SK-N-SH treated with all-trans-retinoic acid at 6 μM for 48 hours (cell line): ENCODE measurements at regions not wholly inside any gene's neighbourhood (a gene's known extent, or its start where the extent isn't known, plus 50 kb on each side); places are given as distances from the start of the nearest gene placed in this dataset.

Experiments used
- ATAC-seq: fragments of 200-7000 bp; cut with Tn5 transposase; 3 replicates; pipeline ENCODE4 v1.9.1; 2020; ENCODE audit warnings: mild to moderate bottlenecking, moderate library complexity
- ARNTL ChIP-seq: fragments of 450-650 bp; formaldehyde crosslinking; IDR thresholded peaks from 2 replicates; pipeline ENCODE4 v1.5.0; 2020; ENCODE audit warnings: low read depth, mild to moderate bottlenecking, moderate library complexity, borderline replicate concordance
- BACH2 ChIP-seq: fragments of 250-450 bp; sonication (Bioruptor Pico); IDR thresholded peaks from 2 replicates; pipeline ENCODE4 v1.9.0; 2021; ENCODE audit warnings: mild to moderate bottlenecking, borderline replicate concordance
- CSDC2 ChIP-seq: fragments of 250-450 bp; sonication (Bioruptor Pico); IDR thresholded peaks from 2 replicates; pipeline ENCODE4 v1.5.0; 2020; ENCODE audit warnings: mild to moderate bottlenecking, moderate library complexity
- ESRRG ChIP-seq: fragments of 250-450 bp; sonication (Bioruptor Pico); IDR thresholded peaks from 2 replicates; pipeline ENCODE4 v1.6.1; 2021; ENCODE audit warnings: mild to moderate bottlenecking
- GLIS3 ChIP-seq: fragments of 250-450 bp; sonication (Bioruptor Pico); IDR thresholded peaks from 2 replicates; pipeline ENCODE4 v1.5.0; 2020; ENCODE audit warnings: mild to moderate bottlenecking, moderate library complexity
- ISL1 ChIP-seq: fragments of 250-450 bp; sonication (Bioruptor Pico); IDR thresholded peaks from 2 replicates; pipeline ENCODE4 v2.1.2; 2022; ENCODE audit warnings: mild to moderate bottlenecking, moderate library complexity
- OSR1 ChIP-seq: fragments of 250-450 bp; sonication (Bioruptor Pico); IDR thresholded peaks from 2 replicates; pipeline ENCODE4 v1.8.0; 2022; ENCODE audit warnings: moderate library complexity, mild to moderate bottlenecking, inconsistent platforms
- PPARA ChIP-seq: fragments of 250-450 bp; sonication (Bioruptor Pico); IDR thresholded peaks from 2 replicates; pipeline ENCODE4 v1.5.0; 2020; ENCODE audit warnings: mild to moderate bottlenecking, borderline replicate concordance
- RARB ChIP-seq: fragments of 250-450 bp; sonication (Bioruptor Pico); IDR thresholded peaks from 2 replicates; pipeline ENCODE4 v1.8.0; 2021; ENCODE audit warnings: mild to moderate bottlenecking, moderate library complexity
- SNAI2 ChIP-seq: fragments of 250-450 bp; sonication (Bioruptor Pico); IDR thresholded peaks from 2 replicates; pipeline ENCODE4 v1.5.0; 2020; ENCODE audit warnings: mild to moderate bottlenecking, moderate library complexity
- TCF4 ChIP-seq: fragments of 250-450 bp; sonication (Bioruptor Pico); IDR thresholded peaks from 2 replicates; pipeline ENCODE4 v1.8.0; 2021; ENCODE audit warnings: mild to moderate bottlenecking, moderate library complexity, borderline replicate concordance
- TOX ChIP-seq: fragments of 250-450 bp; sonication (Bioruptor Pico); IDR thresholded peaks from 2 replicates; pipeline ENCODE4 v1.8.0; 2021; ENCODE audit warnings: mild to moderate bottlenecking, moderate library complexity, borderline replicate concordance
- ZC3H10 ChIP-seq: fragments of 250-450 bp; sonication (Bioruptor Pico); IDR thresholded peaks from 2 replicates; pipeline ENCODE4 v1.5.1; 2021; ENCODE audit warnings: mild to moderate bottlenecking, moderate library complexity
- ZFP3 ChIP-seq: fragments of 250-450 bp; sonication (Bioruptor Pico); IDR thresholded peaks from 2 replicates; pipeline ENCODE4 v1.5.0; 2020; ENCODE audit warnings: mild to moderate bottlenecking, moderate library complexity
- ZFP30 ChIP-seq: fragments of 450-650 bp; formaldehyde crosslinking; IDR thresholded peaks from 2 replicates; pipeline ENCODE4 v1.5.0; 2022; ENCODE audit warnings: mild to moderate bottlenecking, moderate library complexity
- ZNF565 ChIP-seq: fragments of 450-650 bp; formaldehyde crosslinking; conservative IDR thresholded peaks from 2 replicates; pipeline ENCODE4 v1.5.0; 2020; ENCODE audit warnings: low read depth, mild to moderate bottlenecking, moderate library complexity
- ZNF70 ChIP-seq: fragments of 450-650 bp; formaldehyde crosslinking; IDR thresholded peaks from 2 replicates; pipeline ENCODE4 v1.5.0; 2020; ENCODE audit warnings: mild to moderate bottlenecking, moderate library complexity
- ZNF8 ChIP-seq: fragments of 450-650 bp; formaldehyde crosslinking; IDR thresholded peaks from 2 replicates; pipeline ENCODE4 v1.5.0; 2020; ENCODE audit warnings: mild to moderate bottlenecking, moderate library complexity
- TF ChIP-seq, protein P1 (sequence below): fragments of 250-450 bp; sonication (Bioruptor Pico); IDR thresholded peaks from 2 replicates; pipeline ENCODE4 v1.5.1; 2021; ENCODE audit warnings: mild to moderate bottlenecking, moderate library complexity
- TF ChIP-seq, protein P2 (sequence below): fragments of 250-450 bp; sonication (Bioruptor Pico); IDR thresholded peaks from 2 replicates; pipeline ENCODE4 v1.8.0; 2020; ENCODE audit warnings: mild to moderate bottlenecking, moderate library complexity, borderline replicate concordance
- TF ChIP-seq, protein P3 (sequence below): fragments of 250-450 bp; sonication (Bioruptor Pico); IDR thresholded peaks from 2 replicates; pipeline ENCODE4 v1.5.1; 2020; ENCODE audit warnings: low read depth, mild to moderate bottlenecking, moderate library complexity
- TF ChIP-seq, protein P4 (sequence below): fragments of 250-450 bp; sonication (Bioruptor Pico); IDR thresholded peaks from 2 replicates; pipeline ENCODE4 v1.5.0; 2020; ENCODE audit warnings: mild to moderate bottlenecking, moderate library complexity

DNA sequence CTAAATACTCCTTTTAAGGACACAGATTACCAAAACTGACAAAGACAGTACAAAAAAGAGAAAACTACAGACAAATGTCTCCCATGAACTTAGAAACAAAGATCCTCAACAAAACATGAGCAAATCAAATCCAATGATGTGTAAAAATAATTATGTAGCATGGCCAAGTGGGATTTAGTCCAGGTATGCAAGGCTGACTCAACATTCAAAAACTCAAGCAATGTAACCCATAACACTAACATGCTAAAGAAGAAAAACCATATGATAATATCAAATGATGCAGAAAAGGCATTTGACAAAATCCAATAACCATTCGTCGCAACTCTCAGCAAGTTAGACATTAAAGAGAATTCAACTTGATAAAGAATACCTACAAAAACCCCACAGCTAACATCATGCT lies 239.0 kb upstream of the KLHL29 start:
- ATAC-seq = no peak
- TF ChIP-seq TCF4 (CRISPR knock-in tag) (no peak), GLIS3 (CRISPR knock-in tag) (no peak), BACH2 (no peak), ZNF565 (no peak), TOX (CRISPR knock-in tag) (no peak)

DNA sequence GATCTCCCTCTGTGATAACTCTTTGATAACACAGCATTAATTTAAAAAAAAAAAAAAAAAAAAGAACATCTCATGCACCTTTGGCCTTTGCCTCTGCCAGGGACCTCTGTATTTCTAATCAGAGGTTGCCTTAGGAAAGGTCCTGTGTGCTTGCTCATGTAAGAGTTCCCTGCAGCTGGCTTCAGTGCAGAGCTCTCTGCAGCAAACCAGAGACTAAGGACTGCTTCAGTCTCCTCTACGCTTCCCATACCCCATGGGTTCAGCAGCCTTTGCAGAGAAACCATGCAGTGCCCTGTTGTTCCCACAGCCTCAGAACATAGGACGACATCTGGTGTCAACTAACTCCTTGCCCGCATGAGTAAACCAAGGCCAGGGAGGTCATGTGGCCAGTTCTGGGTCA lies 236.6 kb upstream of the KLHL29 start:
- TF ChIP-seq ZFP3 (no peak), ZFP30 (CRISPR knock-in tag) (no peak), BACH2 (no peak), RARB (CRISPR knock-in tag) (no peak), ZC3H10 (CRISPR knock-in tag) (no peak), ZNF70 (CRISPR knock-in tag) (no peak), ESRRG (CRISPR knock-in tag) (no peak), SNAI2 (CRISPR knock-in tag) (no peak), ISL1 (no peak), GLIS3 (CRISPR knock-in tag) (no peak), CSDC2 (CRISPR knock-in tag) (no peak), TCF4 (CRISPR knock-in tag) (no peak), OSR1 (CRISPR knock-in tag) (no peak)
- TF ChIP-seq, protein P1, sequence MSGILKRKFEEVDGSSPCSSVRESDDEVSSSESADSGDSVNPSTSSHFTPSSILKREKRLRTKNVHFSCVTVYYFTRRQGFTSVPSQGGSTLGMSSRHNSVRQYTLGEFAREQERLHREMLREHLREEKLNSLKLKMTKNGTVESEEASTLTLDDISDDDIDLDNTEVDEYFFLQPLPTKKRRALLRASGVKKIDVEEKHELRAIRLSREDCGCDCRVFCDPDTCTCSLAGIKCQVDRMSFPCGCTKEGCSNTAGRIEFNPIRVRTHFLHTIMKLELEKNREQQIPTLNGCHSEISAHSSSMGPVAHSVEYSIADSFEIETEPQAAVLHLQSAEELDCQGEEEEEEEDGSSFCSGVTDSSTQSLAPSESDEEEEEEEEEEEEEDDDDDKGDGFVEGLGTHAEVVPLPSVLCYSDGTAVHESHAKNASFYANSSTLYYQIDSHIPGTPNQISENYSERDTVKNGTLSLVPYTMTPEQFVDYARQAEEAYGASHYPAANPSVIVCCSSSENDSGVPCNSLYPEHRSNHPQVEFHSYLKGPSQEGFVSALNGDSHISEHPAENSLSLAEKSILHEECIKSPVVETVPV (CRISPR knock-in tag) = no peak
- TF ChIP-seq, protein P2, sequence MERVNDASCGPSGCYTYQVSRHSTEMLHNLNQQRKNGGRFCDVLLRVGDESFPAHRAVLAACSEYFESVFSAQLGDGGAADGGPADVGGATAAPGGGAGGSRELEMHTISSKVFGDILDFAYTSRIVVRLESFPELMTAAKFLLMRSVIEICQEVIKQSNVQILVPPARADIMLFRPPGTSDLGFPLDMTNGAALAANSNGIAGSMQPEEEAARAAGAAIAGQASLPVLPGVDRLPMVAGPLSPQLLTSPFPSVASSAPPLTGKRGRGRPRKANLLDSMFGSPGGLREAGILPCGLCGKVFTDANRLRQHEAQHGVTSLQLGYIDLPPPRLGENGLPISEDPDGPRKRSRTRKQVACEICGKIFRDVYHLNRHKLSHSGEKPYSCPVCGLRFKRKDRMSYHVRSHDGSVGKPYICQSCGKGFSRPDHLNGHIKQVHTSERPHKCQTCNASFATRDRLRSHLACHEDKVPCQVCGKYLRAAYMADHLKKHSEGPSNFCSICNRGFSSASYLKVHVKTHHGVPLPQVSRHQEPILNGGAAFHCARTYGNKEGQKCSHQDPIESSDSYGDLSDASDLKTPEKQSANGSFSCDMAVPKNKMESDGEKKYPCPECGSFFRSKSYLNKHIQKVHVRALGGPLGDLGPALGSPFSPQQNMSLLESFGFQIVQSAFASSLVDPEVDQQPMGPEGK = no peak
- TF ChIP-seq, protein P3, sequence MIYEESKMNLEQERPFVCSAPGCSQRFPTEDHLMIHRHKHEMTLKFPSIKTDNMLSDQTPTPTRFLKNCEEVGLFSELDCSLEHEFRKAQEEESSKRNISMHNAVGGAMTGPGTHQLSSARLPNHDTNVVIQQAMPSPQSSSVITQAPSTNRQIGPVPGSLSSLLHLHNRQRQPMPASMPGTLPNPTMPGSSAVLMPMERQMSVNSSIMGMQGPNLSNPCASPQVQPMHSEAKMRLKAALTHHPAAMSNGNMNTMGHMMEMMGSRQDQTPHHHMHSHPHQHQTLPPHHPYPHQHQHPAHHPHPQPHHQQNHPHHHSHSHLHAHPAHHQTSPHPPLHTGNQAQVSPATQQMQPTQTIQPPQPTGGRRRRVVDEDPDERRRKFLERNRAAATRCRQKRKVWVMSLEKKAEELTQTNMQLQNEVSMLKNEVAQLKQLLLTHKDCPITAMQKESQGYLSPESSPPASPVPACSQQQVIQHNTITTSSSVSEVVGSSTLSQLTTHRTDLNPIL = no peak
- ATAC-seq = no peak

DNA sequence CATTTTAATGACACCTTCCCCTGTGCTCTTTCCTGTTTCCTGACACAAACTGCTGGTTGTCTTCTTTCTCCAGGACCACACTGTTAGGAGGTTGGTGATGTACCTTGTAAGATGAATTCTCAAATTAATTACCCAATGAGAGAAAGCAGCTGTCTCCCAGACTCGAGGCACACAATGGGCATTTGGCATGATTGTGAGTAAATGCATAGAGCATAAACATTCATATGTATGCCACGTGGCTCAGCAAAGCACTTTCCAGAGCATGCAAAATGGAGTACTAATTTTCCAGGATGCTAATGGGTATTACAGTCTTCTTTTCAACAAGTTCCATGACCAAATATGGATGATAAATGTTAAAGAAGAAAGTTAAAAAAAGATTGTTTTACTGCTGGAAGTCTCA lies 235.2 kb upstream of the KLHL29 start:
- TF ChIP-seq, protein P3 = no peak
- TF ChIP-seq, protein P2 = no peak
- no peak for TF ChIP-seq ZNF8 (CRISPR knock-in tag)
- no peak for TF ChIP-seq ZNF565
- TF ChIP-seq OSR1 (CRISPR knock-in tag) = no peak
- no peak for TF ChIP-seq ARNTL
- TF ChIP-seq, all 23 proteins: peak for 0
- no peak for ATAC-seq

DNA sequence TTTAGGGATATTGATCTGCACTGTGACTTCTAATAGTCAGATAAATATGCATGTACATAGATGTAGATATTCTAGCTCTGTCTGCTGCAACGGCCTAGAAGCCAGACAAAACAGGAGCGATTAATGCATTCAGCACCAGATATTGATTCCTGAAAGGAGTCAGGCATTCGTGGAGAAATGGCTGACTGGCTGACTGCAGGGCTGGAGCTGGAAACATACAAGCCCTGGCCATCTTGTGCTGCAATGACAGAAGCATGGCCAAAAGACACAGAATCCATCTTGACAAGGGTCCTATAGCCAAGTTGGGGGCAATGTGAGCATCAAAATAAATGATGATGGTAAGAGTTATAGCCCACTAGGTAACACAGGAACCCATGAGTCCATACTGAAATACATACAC lies 231.5 kb upstream of the KLHL29 start:
- TF ChIP-seq TOX (CRISPR knock-in tag) (no peak), PPARA (CRISPR knock-in tag) (no peak), ZNF8 (CRISPR knock-in tag) (no peak), BACH2 (no peak), ARNTL (no peak)
- TF ChIP-seq, protein P4, sequence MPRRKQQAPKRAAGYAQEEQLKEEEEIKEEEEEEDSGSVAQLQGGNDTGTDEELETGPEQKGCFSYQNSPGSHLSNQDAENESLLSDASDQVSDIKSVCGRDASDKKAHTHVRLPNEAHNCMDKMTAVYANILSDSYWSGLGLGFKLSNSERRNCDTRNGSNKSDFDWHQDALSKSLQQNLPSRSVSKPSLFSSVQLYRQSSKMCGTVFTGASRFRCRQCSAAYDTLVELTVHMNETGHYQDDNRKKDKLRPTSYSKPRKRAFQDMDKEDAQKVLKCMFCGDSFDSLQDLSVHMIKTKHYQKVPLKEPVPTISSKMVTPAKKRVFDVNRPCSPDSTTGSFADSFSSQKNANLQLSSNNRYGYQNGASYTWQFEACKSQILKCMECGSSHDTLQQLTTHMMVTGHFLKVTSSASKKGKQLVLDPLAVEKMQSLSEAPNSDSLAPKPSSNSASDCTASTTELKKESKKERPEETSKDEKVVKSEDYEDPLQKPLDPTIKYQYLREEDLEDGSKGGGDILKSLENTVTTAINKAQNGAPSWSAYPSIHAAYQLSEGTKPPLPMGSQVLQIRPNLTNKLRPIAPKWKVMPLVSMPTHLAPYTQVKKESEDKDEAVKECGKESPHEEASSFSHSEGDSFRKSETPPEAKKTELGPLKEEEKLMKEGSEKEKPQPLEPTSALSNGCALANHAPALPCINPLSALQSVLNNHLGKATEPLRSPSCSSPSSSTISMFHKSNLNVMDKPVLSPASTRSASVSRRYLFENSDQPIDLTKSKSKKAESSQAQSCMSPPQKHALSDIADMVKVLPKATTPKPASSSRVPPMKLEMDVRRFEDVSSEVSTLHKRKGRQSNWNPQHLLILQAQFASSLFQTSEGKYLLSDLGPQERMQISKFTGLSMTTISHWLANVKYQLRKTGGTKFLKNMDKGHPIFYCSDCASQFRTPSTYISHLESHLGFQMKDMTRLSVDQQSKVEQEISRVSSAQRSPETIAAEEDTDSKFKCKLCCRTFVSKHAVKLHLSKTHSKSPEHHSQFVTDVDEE (CRISPR knock-in tag) = no peak
- ATAC-seq = no peak
